SK-N-SH (cell line): ENCODE measurements at regions not wholly inside any gene's neighbourhood (a gene's known extent, or its start where the extent isn't known, plus 50 kb on each side); places are given as distances from the start of the nearest gene placed in this dataset.

Experiments used
- CTCF ChIA-PET: fragments of 300-600, 350-600 bp; formaldehyde crosslinking; extraction: SDS; loops from one replicate; lab custom pipeline; 2021; lab: Yijun Ruan, JAX
- POLR2A ChIA-PET: fragments of 350-600 bp; sonication (Branson Sonifier 250); formaldehyde crosslinking; extraction: SDS; loops from one replicate; lab custom pipeline; 2020; ENCODE audit warnings: antibody characterized with exemption, inconsistent platforms; lab: Yijun Ruan, JAX
- DNase-seq: peaks from one replicate; pipeline ENCODE4 v3.0.0; 2012
- H2AFZ ChIP-seq: fragments of 200-600 bp; sonication (generic); 2 replicates; pipeline ENCODE4 v1.8.1; 2016; ENCODE audit warnings: antibody characterized with exemption, mild to moderate bottlenecking, low read depth
- H3F3A ChIP-seq: fragments of 200-600 bp; sonication (generic); replicated peaks from 2 replicates; pipeline ENCODE3; 2016; ENCODE audit warnings: antibody characterized with exemption, mild to moderate bottlenecking; ENCODE audit not compliant: insufficient read depth
- H3K27ac ChIP-seq, 2 experiments: fragments of 200-500 bp in 1 of 2; fragments of 200-600 bp in 1 of 2; sonication (Bioruptor generic) in 1 of 2; sonication (generic), shearing (Covaris generic) in 1 of 2; 2 replicates each; pipeline versions ENCODE4 v1.5.1 to v1.6.1; 2014 to 2016; ENCODE audit warnings: low read depth in 2 of 2, inconsistent platforms in 1 of 2, low read length in 1 of 2, mild to moderate bottlenecking in 1 of 2, mixed read lengths in 1 of 2
- H3K27me3 ChIP-seq: fragments of 200-600 bp; sonication (generic), shearing (Covaris generic); 2 replicates; pipeline ENCODE4 v1.6.1; 2016; ENCODE audit warnings: mixed run types; ENCODE audit not compliant: insufficient read depth
- H3K36me3 ChIP-seq, 2 experiments: fragments of 200-500 bp in 1 of 2; fragments of 200-600 bp in 1 of 2; sonication (Bioruptor generic) in 1 of 2; sonication (generic) in 1 of 2; replicated peaks in 1 of 2; 2 replicates each; pipeline versions ENCODE3 to v1.5.1; 2014 to 2016; ENCODE audit warnings: low read length in 1 of 2, mild to moderate bottlenecking in 1 of 2; ENCODE audit not compliant: insufficient read depth in 2 of 2, control insufficient read depth in 1 of 2
- H3K4me1 ChIP-seq, 2 experiments: fragments of 200-500 bp in 1 of 2; fragments of 200-600 bp in 1 of 2; sonication (Bioruptor generic) in 1 of 2; sonication (generic), shearing (Covaris generic) in 1 of 2; 2 replicates each; pipeline versions ENCODE4 v1.5.1 to v1.6.1; 2014 to 2016; ENCODE audit warnings: low read depth in 1 of 2, low read length in 1 of 2, mixed run types in 1 of 2; ENCODE audit not compliant: insufficient read depth in 2 of 2, control insufficient read depth in 1 of 2
- H3K4me2 ChIP-seq: fragments of 200-600 bp; sonication (generic), shearing (Covaris generic); 2 replicates; pipeline ENCODE4 v1.6.1; 2017; ENCODE audit warnings: mixed run types
- H3K4me3 ChIP-seq, 2 experiments: fragments of 200-500 bp in 1 of 2; fragments of 200-600 bp in 1 of 2; sonication (Bioruptor generic) in 1 of 2; sonication (generic), shearing (Covaris generic) in 1 of 2; 2 replicates each; pipeline versions ENCODE4 v1.5.1 to v1.8.1; 2014 to 2016; ENCODE audit warnings: low read depth in 2 of 2, inconsistent platforms in 1 of 2, low read length in 1 of 2, mild to moderate bottlenecking in 1 of 2, mixed read lengths in 1 of 2, moderate library complexity in 1 of 2
- H3K79me2 ChIP-seq: fragments of 200-600 bp; sonication (generic); 2 replicates; pipeline ENCODE4 v1.8.1; 2017; ENCODE audit warnings: mild to moderate bottlenecking; ENCODE audit not compliant: insufficient read depth
- H3K9ac ChIP-seq: fragments of 200-600 bp; sonication (generic); 2 replicates; pipeline ENCODE4 v1.6.1; 2017; ENCODE audit warnings: mixed run types
- H3K9me2 ChIP-seq: fragments of 200-600 bp; sonication (generic); 2 replicates; pipeline ENCODE4 v1.6.1; 2017; ENCODE audit warnings: mixed run types
- H3K9me3 ChIP-seq: fragments of 200-600 bp; sonication (generic); 2 replicates; pipeline ENCODE4 v1.6.1; 2017; ENCODE audit warnings: mixed run types, mild to moderate bottlenecking, moderate library complexity
- H4K20me1 ChIP-seq: fragments of 200-600 bp; sonication (generic); 2 replicates; pipeline ENCODE4 v1.6.1; 2017; ENCODE audit warnings: mild to moderate bottlenecking, mixed run types; ENCODE audit not compliant: insufficient read depth
- CTCF ChIP-seq: fragments of 200-600 bp; sonication (generic); IDR thresholded peaks from 2 replicates; pipeline ENCODE4 v1.6.1; 2017; ENCODE audit warnings: antibody characterized with exemption, mild to moderate bottlenecking, moderate library complexity
- EP300 ChIP-seq, 2 experiments: IDR thresholded peaks; 2 replicates each; pipeline versions ENCODE4 v1.4.0 to v1.6.1; 2012; ENCODE audit warnings: borderline replicate concordance in 1 of 2, low read depth in 1 of 2, low read length in 1 of 2
- FOSL2 ChIP-seq: IDR thresholded peaks from 2 replicates; pipeline ENCODE4 v1.4.0; 2012; ENCODE audit warnings: low read depth, mild to moderate bottlenecking, moderate library complexity, borderline replicate concordance
- MAX ChIP-seq: IDR thresholded peaks from 2 replicates; pipeline ENCODE4 v1.4.0; 2012; ENCODE audit warnings: low read depth
- PBX3 ChIP-seq: IDR thresholded peaks from 2 replicates; pipeline ENCODE4; 2012
- POLR2AphosphoS5 ChIP-seq: IDR thresholded peaks from 2 replicates; pipeline ENCODE4 v1.6.1; 2012; ENCODE audit warnings: low read depth, low read length
- RAD21 ChIP-seq: IDR thresholded peaks from 2 replicates; pipeline ENCODE4 v1.6.1; 2012; ENCODE audit warnings: mild to moderate bottlenecking, low read length
- RCOR1 ChIP-seq: fragments of 150-350 bp; IDR thresholded peaks from 2 replicates; pipeline ENCODE4 v1.6.1; 2017; ENCODE audit warnings: antibody characterized with exemption, low read length
- RFX5 ChIP-seq: IDR thresholded peaks from 2 replicates; pipeline ENCODE4 v1.6.1; 2012; ENCODE audit warnings: mild to moderate bottlenecking, improper control_type of control experiment, low read length
- SIN3A ChIP-seq: IDR thresholded peaks from 2 replicates; pipeline ENCODE4 v1.6.1; 2012; ENCODE audit warnings: low read depth, mild to moderate bottlenecking, low read length, moderate library complexity, borderline replicate concordance
- SMC3 ChIP-seq: IDR thresholded peaks from 2 replicates; pipeline ENCODE4 v1.6.1; 2012; ENCODE audit warnings: low read depth, low read length, improper control_type of control experiment
- TCF12 ChIP-seq: IDR thresholded peaks from 2 replicates; pipeline ENCODE4 v1.4.0; 2012
- WGBS: methylation state at CpG from one replicate; pipeline ENCODE4 v1.1.6; 2017; ENCODE audit warnings: low lambda C conversion rate; 5-methylcytosine and 5-hydroxymethylcytosine counted together

- POLR2A ChIA-PET, result no interaction called here
- peak; percentile 22 for DNase-seq
- H3F3A ChIP-seq, result no peaks in the 10 kb centered on the region
- H2AFZ ChIP-seq, result no peak overlapping the region
- no peaks in the 10 kb centered on the region for H3K36me3 ChIP-seq
- no peaks in the 10 kb centered on the region for H3K9me2 ChIP-seq
- no peaks in the 10 kb centered on the region for H3K27me3 ChIP-seq
- H3K4me1 ChIP-seq, result no peaks in the 10 kb centered on the region
- H3K4me2 ChIP-seq, result no peak overlapping the region
- WGBS, result 2% methylated on average over 9 of the region's 9 CpGs
- no peak for TF ChIP-seq RFX5
- TF ChIP-seq CTCF, result peak; percentile 65
- TF ChIP-seq RAD21, result peak; percentile 58
- no peak for TF ChIP-seq FOSL2
- TF ChIP-seq SMC3, result peak; percentile 38
- no peak overlapping the region for H3K27ac ChIP-seq
- no peak overlapping the region for H3K9ac ChIP-seq
- no peaks in the 10 kb centered on the region for H4K20me1 ChIP-seq
- H3K9me3 ChIP-seq, result no peaks in the 10 kb centered on the region
- peak overlapping the region in 1 of 2 experiments; percentile 41; a peak in 1 of 4 replicates for H3K4me3 ChIP-seq
- no peaks in the 10 kb centered on the region for H3K79me2 ChIP-seq
- CTCF ChIA-PET, result interaction anchor here (0.7 kb wide), 2 partner anchors 9 to 72 kb away, joined by 3 read pairs; no protein-coding TSS in a partner anchor
These were observed 744.7 kb downstream of the EPHA3 start for GRCh38 chr3:89851974-89852621.

GRCh38 chr3:89859757-89860156 lies 752.3 kb downstream of the EPHA3 start:
- Histone ChIP-seq H3K27ac (no peak overlapping the region), H3K9ac (no peak overlapping the region), H3K4me2 (no peak overlapping the region)

More at GRCh38 chr3:89859757-89860156, 752.3 kb downstream of the EPHA3 start:
- no peaks in the 10 kb centered on the region for H3K79me2 ChIP-seq
- no peaks in the 10 kb centered on the region for H3F3A ChIP-seq
- H3K36me3 ChIP-seq, result no peaks in the 10 kb centered on the region
- no peak overlapping the region for H3K4me3 ChIP-seq
- no peaks in the 10 kb centered on the region for H3K9me2 ChIP-seq
- 8% methylated on average over 2 of the region's 2 CpGs for WGBS
- POLR2A ChIA-PET, result no interaction called here
- CTCF ChIA-PET, result no interaction called here
- no peaks in the 10 kb centered on the region for H4K20me1 ChIP-seq
- no peaks in the 10 kb centered on the region for H3K9me3 ChIP-seq
- no peaks in the 10 kb centered on the region for H3K27me3 ChIP-seq
- DNase-seq, result no peak
- TF ChIP-seq POLR2AphosphoS5 (no peak), SIN3A (no peak), RFX5 (no peak), EP300 (IDR thresholded peaks at IDR 0.05; ENCODE audit: borderline replicate concordance in 1 of 2, low read depth in 1 of 2, low read length in 1 of 2) (no peak), TCF12 (no peak), RCOR1 (no peak), PBX3 (no peak), MAX (no peak)
- TF ChIP-seq, all 33 proteins: peak for 0
- no peaks in the 10 kb centered on the region for H3K4me1 ChIP-seq
- no peak overlapping the region for H2AFZ ChIP-seq
